ENCODE measurements at regions not wholly inside any gene's neighbourhood (a gene's known extent, or its start where the extent isn't known, plus 50 kb on each side); places are given as distances from the start of the nearest gene placed in this dataset.

- Histone ChIP-seq H3K4me3 (no peak overlapping the region), H3K36me3 (no peaks in the 10 kb centered on the region), H3K27ac (no peak overlapping the region), H3K9me3 (no peaks in the 10 kb centered on the region), H3K27me3 (no peaks in the 10 kb centered on the region), H3K4me1 (ENCODE audit: insufficient read depth) (no peaks in the 10 kb centered on the region)
- TF ChIP-seq EP300 (IDR thresholded peaks at IDR 0.05) = no peak
- no peak for TF ChIP-seq POLR2A (IDR thresholded peaks at IDR 0.05)
- no peak for TF ChIP-seq CTCF (IDR thresholded peaks at IDR 0.05)
- intact Hi-C loops (cut with DNase I) = no loop called here
- DNase-seq = no peak
- 61 to 69% (median 65%) methylated on average over 5 of the region's 5 CpGs for WGBS, 3 donors
These were observed 572.2 kb upstream of the SOX9 start for GRCh38 chr17:71548540-71549190.

GRCh38 chr17:71550675-71551074 lies 570.1 kb upstream of the SOX9 start:
- 88 to 89% (median 88%) methylated on average over 2 of the region's 2 CpGs for WGBS, 3 donors
- no peaks in the 10 kb centered on the region for H3K9me3 ChIP-seq
- no peak for TF ChIP-seq POLR2A (IDR thresholded peaks at IDR 0.05)
- no peaks in the 10 kb centered on the region for H3K4me1 ChIP-seq (ENCODE audit: insufficient read depth)
- no peak overlapping the region for H3K27ac ChIP-seq
- no peaks in the 10 kb centered on the region for H3K27me3 ChIP-seq
- intact Hi-C loops (cut with DNase I) = no loop called here
- H3K36me3 ChIP-seq = no peaks in the 10 kb centered on the region
- DNase-seq = no peak
- no peak overlapping the region for H3K4me3 ChIP-seq

- WGBS, 3 donors = 68 to 74% (median 73%) methylated on average over 5 of the region's 5 CpGs
- Histone ChIP-seq H3K4me3 (no peak overlapping the region), H3K27ac (no peak overlapping the region), H3K36me3 (no peaks in the 10 kb centered on the region), H3K4me1 (ENCODE audit: insufficient read depth) (no peaks in the 10 kb centered on the region), H3K27me3 (no peaks in the 10 kb centered on the region), H3K9me3 (no peaks in the 10 kb centered on the region)
- intact Hi-C loops (cut with DNase I) = no loop called here
- no peak for DNase-seq
- TF ChIP-seq EP300 (IDR thresholded peaks at IDR 0.05) (no peak), POLR2A (IDR thresholded peaks at IDR 0.05) (no peak), CTCF (IDR thresholded peaks at IDR 0.05) (no peak)
These were observed 567.4 kb upstream of the SOX9 start for GRCh38 chr17:71553381-71553780.

GRCh38 chr17:71558901-71559300 lies 561.9 kb upstream of the SOX9 start:
- TF ChIP-seq EP300 (IDR thresholded peaks at IDR 0.05) (no peak), POLR2A (IDR thresholded peaks at IDR 0.05) (no peak), CTCF (IDR thresholded peaks at IDR 0.05) (no peak)
- intact Hi-C loops (cut with DNase I) = no loop called here
- Histone ChIP-seq H3K27me3 (no peaks in the 10 kb centered on the region), H3K36me3 (no peaks in the 10 kb centered on the region), H3K4me1 (ENCODE audit: insufficient read depth) (no peaks in the 10 kb centered on the region), H3K27ac (no peak overlapping the region), H3K9me3 (no peaks in the 10 kb centered on the region), H3K4me3 (no peak overlapping the region)
- no peak for DNase-seq
- WGBS, 3 donors = 48 to 57% (median 52%) methylated on average over 6 of the region's 6 CpGs

GRCh38 chr17:71572343-71572742 lies 548.5 kb upstream of the SOX9 start:
- 63 to 67% (median 66%) methylated on average over 2 of the region's 2 CpGs for WGBS, 3 donors
- H3K9me3 ChIP-seq = no peaks in the 10 kb centered on the region
- DNase-seq = no peak
- no peak overlapping the region for H3K27ac ChIP-seq
- no peaks in the 10 kb centered on the region for H3K4me1 ChIP-seq (ENCODE audit: insufficient read depth)
- H3K27me3 ChIP-seq = no peaks in the 10 kb centered on the region
- H3K4me3 ChIP-seq = no peak overlapping the region
- no peak for TF ChIP-seq CTCF (IDR thresholded peaks at IDR 0.05)
- TF ChIP-seq POLR2A (IDR thresholded peaks at IDR 0.05) = no peak
- no peak for TF ChIP-seq EP300 (IDR thresholded peaks at IDR 0.05)
- intact Hi-C loops (cut with DNase I) = no loop called here
- H3K36me3 ChIP-seq = no peaks in the 10 kb centered on the region

All from ovary (tissue), 7 donors.